Neural cell (in vitro differentiated cells): ENCODE measurements at regions not wholly inside any gene's neighbourhood (a gene's known extent, or its start where the extent isn't known, plus 50 kb on each side); places are given as distances from the start of the nearest gene placed in this dataset.

Experiments
- H2AFZ ChIP-seq: fragments of 200-600, 300-800 bp; sonication (generic), shearing (Covaris generic); 2 replicates; pipeline ENCODE4 v1.6.0; 2014; ENCODE audit warnings: low read depth, mild to moderate bottlenecking, antibody characterized with exemption, low read length, moderate library complexity
- H3F3A ChIP-seq: fragments of 200-600 bp; shearing (Covaris generic); 2 replicates; pipeline ENCODE4 v1.6.1; 2016; ENCODE audit warnings: mild to moderate bottlenecking, moderate library complexity, mixed read lengths, antibody characterized with exemption, low read length; ENCODE audit not compliant: insufficient read depth, poor library complexity, severe bottlenecking
- H3K27ac ChIP-seq: fragments of 200-600, 300-800 bp; sonication (generic), shearing (Covaris generic); 2 replicates; pipeline ENCODE4 v1.5.1; 2014; ENCODE audit warnings: mild to moderate bottlenecking, low read length, moderate library complexity
- H3K27me3 ChIP-seq: fragments of 300-800, 200-600 bp; sonication (generic), shearing (Covaris generic); 2 replicates; pipeline ENCODE4 v1.6.0; 2014; ENCODE audit warnings: mild to moderate bottlenecking, low read depth, low read length, moderate library complexity; ENCODE audit not compliant: insufficient read depth
- H3K36me3 ChIP-seq: fragments of 300-800, 200-600 bp; sonication (generic), shearing (Covaris generic); 2 replicates; pipeline ENCODE4 v1.5.1; 2014; ENCODE audit warnings: mild to moderate bottlenecking, antibody characterized with exemption, low read length, moderate library complexity; ENCODE audit not compliant: insufficient read depth
- H3K4me2 ChIP-seq: fragments of 300-800, 200-600 bp; sonication (generic), shearing (Covaris generic); 2 replicates; pipeline ENCODE4 v1.6.0; 2014; ENCODE audit warnings: mild to moderate bottlenecking, low read length
- H3K4me3 ChIP-seq: fragments of 300-800, 200-600 bp; sonication (generic), shearing (Covaris generic); 2 replicates; pipeline ENCODE4 v1.5.1; 2014; ENCODE audit warnings: mild to moderate bottlenecking, low read length, moderate library complexity
- H3K79me2 ChIP-seq: fragments of 200-600 bp; shearing (Covaris generic); replicated peaks from 2 replicates; pipeline ENCODE4 v1.6.0; 2014; ENCODE audit warnings: mild to moderate bottlenecking, low read length, moderate library complexity; ENCODE audit not compliant: insufficient read depth
- H3K9ac ChIP-seq: fragments of 300-800, 200-600 bp; sonication (generic), shearing (Covaris generic); 2 replicates; pipeline ENCODE4 v1.6.1; 2016; ENCODE audit warnings: mild to moderate bottlenecking, low read length, mixed read lengths
- H3K9me2 ChIP-seq: fragments of 200-600 bp; shearing (Covaris generic); 2 replicates; pipeline ENCODE4 v1.6.1; 2016; ENCODE audit warnings: mild to moderate bottlenecking, low read length, mixed read lengths; ENCODE audit not compliant: insufficient read depth
- H3K9me3 ChIP-seq: fragments of 200-600, 300-800 bp; sonication (generic), shearing (Covaris generic); 2 replicates; pipeline ENCODE4 v1.6.1; 2016; ENCODE audit warnings: mild to moderate bottlenecking, mixed run types, low read length, moderate library complexity, mixed read lengths
- H4K20me1 ChIP-seq: fragments of 200-600 bp; shearing (Covaris generic); 2 replicates; pipeline ENCODE4 v1.6.1; 2016; ENCODE audit warnings: mild to moderate bottlenecking, mixed run types; ENCODE audit not compliant: insufficient read depth
- CTCF ChIP-seq: fragments of 450-650 bp; IDR thresholded peaks from 2 replicates; pipeline ENCODE4 v1.5.1; 2014; ENCODE audit warnings: antibody characterized with exemption, mild to moderate bottlenecking, moderate library complexity; ENCODE audit not compliant: poor library complexity, severe bottlenecking
- EP300 ChIP-seq: fragments of 450-650 bp; conservative IDR thresholded peaks from 2 replicates; pipeline ENCODE4 v1.6.1; 2014; ENCODE audit warnings: antibody characterized with exemption, mild to moderate bottlenecking, moderate library complexity; ENCODE audit not compliant: poor library complexity, severe bottlenecking
- EZH2 ChIP-seq: fragments of 200-600, 300-800 bp; shearing (Covaris generic), sonication (generic); IDR thresholded peaks from 2 replicates; pipeline ENCODE4 v1.6.1; 2014; ENCODE audit warnings: antibody characterized with exemption, low read length, borderline replicate concordance, mild to moderate bottlenecking; ENCODE audit not compliant: insufficient read depth, poor library complexity, severe bottlenecking
- MXI1 ChIP-seq: fragments of 450-650 bp; conservative IDR thresholded peaks from 2 replicates; pipeline ENCODE4 v1.6.1; 2014; ENCODE audit warnings: antibody characterized with exemption, mild to moderate bottlenecking; ENCODE audit not compliant: poor library complexity, severe bottlenecking
- POLR2AphosphoS5 ChIP-seq: IDR thresholded peaks from 2 replicates; pipeline ENCODE4 v1.6.1; 2012
- RAD21 ChIP-seq: fragments of 450-650 bp; conservative IDR thresholded peaks from 2 replicates; pipeline ENCODE4 v1.6.1; 2014; ENCODE audit warnings: antibody characterized with exemption, mild to moderate bottlenecking, moderate library complexity
- REST ChIP-seq: IDR thresholded peaks from 2 replicates; pipeline ENCODE4 v1.6.1; 2012; ENCODE audit warnings: borderline replicate concordance
- SMC3 ChIP-seq: fragments of 450-650 bp; conservative IDR thresholded peaks from 2 replicates; pipeline ENCODE4 v1.6.1; 2014; ENCODE audit warnings: antibody characterized with exemption, mild to moderate bottlenecking, moderate library complexity; ENCODE audit not compliant: poor library complexity
- TAF1 ChIP-seq: IDR thresholded peaks from 2 replicates; pipeline ENCODE4 v1.6.1; 2012; ENCODE audit warnings: low read depth

GRCh38 chr11:95508219-95508890 is 277.4 kb upstream of the SESN3 start:
- no peak overlapping the region for H3K4me3 ChIP-seq
- peaks cover 3% of the 10 kb centered on the region for H3K9me3 ChIP-seq
- H3K36me3 ChIP-seq, result no peaks in the 10 kb centered on the region
- no peaks in the 10 kb centered on the region for H3K27me3 ChIP-seq
- TF ChIP-seq RAD21, result no peak
- TF ChIP-seq POLR2AphosphoS5, result no peak
- TF ChIP-seq CTCF, result no peak
- no peak for TF ChIP-seq MXI1
- no peak for TF ChIP-seq SMC3
- no peak for TF ChIP-seq TAF1
- no peak for TF ChIP-seq REST
- no peak for TF ChIP-seq EP300
- TF ChIP-seq EZH2, result no peak
- H2AFZ ChIP-seq, result no peak overlapping the region
- H3F3A ChIP-seq, result no peaks in the 10 kb centered on the region
- no peaks in the 10 kb centered on the region for H3K9me2 ChIP-seq
- H3K79me2 ChIP-seq, result no peaks in the 10 kb centered on the region
- no peak overlapping the region for H3K4me2 ChIP-seq
- H3K9ac ChIP-seq, result no peak overlapping the region
- no peak overlapping the region for H3K27ac ChIP-seq
- H4K20me1 ChIP-seq, result no peaks in the 10 kb centered on the region

GRCh38 chr11:95507794-95508193 is 276.8 kb upstream of the SESN3 start:
- peaks cover 3% of the 10 kb centered on the region for H3K9me3 ChIP-seq
- H3K4me3 ChIP-seq, result no peak overlapping the region
- no peaks in the 10 kb centered on the region for H3K36me3 ChIP-seq
- no peaks in the 10 kb centered on the region for H3K79me2 ChIP-seq
- no peak overlapping the region for H3K9ac ChIP-seq
- no peak overlapping the region for H2AFZ ChIP-seq
- H3K9me2 ChIP-seq, result no peaks in the 10 kb centered on the region
- H3K27me3 ChIP-seq, result no peaks in the 10 kb centered on the region
- TF ChIP-seq EP300 (no peak), SMC3 (no peak), REST (no peak), TAF1 (no peak), POLR2AphosphoS5 (no peak), EZH2 (no peak), CTCF (no peak), RAD21 (no peak), MXI1 (no peak)
- no peak overlapping the region for H3K27ac ChIP-seq
- H3F3A ChIP-seq, result no peaks in the 10 kb centered on the region
- no peak overlapping the region for H3K4me2 ChIP-seq
- H4K20me1 ChIP-seq, result no peaks in the 10 kb centered on the region
